22Rv1 (cell line): ENCODE measurements at regions not wholly inside any gene's neighbourhood (a gene's known extent, or its start where the extent isn't known, plus 50 kb on each side); places are given as distances from the start of the nearest gene placed in this dataset.

Experiments used
- CTCF ChIP-seq: fragments of 450-650 bp; IDR thresholded peaks from 2 replicates; pipeline ENCODE4 v1.5.1; 2017; ENCODE audit warnings: mild to moderate bottlenecking
- ZFX ChIP-seq: fragments of 450-650 bp; IDR thresholded peaks from 2 replicates; pipeline ENCODE4 v1.6.1; 2017; ENCODE audit warnings: antibody characterized with exemption, borderline replicate concordance

GRCh38 chr6:15796844-15797243 lies 134.0 kb upstream of the DTNBP1 start:
- TF ChIP-seq CTCF, result no peak
- no peak for TF ChIP-seq ZFX
